ENCODE measurements at regions not wholly inside any gene's neighbourhood (a gene's known extent, or its start where the extent isn't known, plus 50 kb on each side); places are given as distances from the start of the nearest gene placed in this dataset.

- no peak for TF ChIP-seq CTCF (IDR thresholded peaks at IDR 0.05)
- TF ChIP-seq POLR2A (IDR thresholded peaks at IDR 0.05), result no peak
Measured at GRCh38 chr7:32399311-32399710, 90.9 kb downstream of the LSM5 start.

Data from lower leg skin (tissue), 3 donors.